H1 (cell line): ENCODE measurements at regions not wholly inside any gene's neighbourhood (a gene's known extent, or its start where the extent isn't known, plus 50 kb on each side); places are given as distances from the start of the nearest gene placed in this dataset.

ENCODE experiments used
- CTCF ChIA-PET: fragments of 300-600 bp; sonication (Branson Sonifier 250); formaldehyde crosslinking; loops from one replicate; lab custom pipeline; 2021; ENCODE audit not compliant: partially characterized antibody; lab: Charles Lee
- POLR2A ChIA-PET: fragments of 300-600 bp; sonication (Branson Sonifier 250); formaldehyde crosslinking; loops from one replicate; lab custom pipeline; 2021; ENCODE audit warnings: inconsistent platforms; ENCODE audit not compliant: partially characterized antibody; lab: Charles Lee
- DNase-seq, 2 experiments: peaks; one replicate each; pipeline versions ENCODE4 v3.0.0 to v3.0.0-alpha.2; 2010 to 2022; ENCODE audit warnings: low spot score in 2 of 2, low read depth in 1 of 2, mixed read lengths in 1 of 2
- FAIRE-seq: peaks from 2 replicates; lab custom pipeline; 2011; peaks lifted over from hg19 to GRCh38; lab: Jason Lieb, UNC
- H2AFZ ChIP-seq: 2 replicates; pipeline ENCODE4 v1.8.1; 2012; ENCODE audit warnings: low read length, inconsistent platforms
- H2AK5ac ChIP-seq: 2 replicates; pipeline ENCODE4 v1.6.1; 2013; ENCODE audit warnings: low read depth, low read length
- H2BK120ac ChIP-seq: replicated peaks from 2 replicates; pipeline ENCODE3; 2013; ENCODE audit warnings: low read depth, low read length, inconsistent platforms
- H2BK12ac ChIP-seq: 2 replicates; pipeline ENCODE4 v1.6.1; 2013; ENCODE audit warnings: low read depth, low read length
- H2BK15ac ChIP-seq: 2 replicates; pipeline ENCODE4 v1.6.1; 2013; ENCODE audit warnings: low read length
- H2BK20ac ChIP-seq: 2 replicates; pipeline ENCODE4 v1.6.1; 2013; ENCODE audit warnings: low read length
- H2BK5ac ChIP-seq: 2 replicates; pipeline ENCODE4 v1.6.1; 2013; ENCODE audit warnings: low read depth, low read length
- H3K14ac ChIP-seq: 2 replicates; pipeline ENCODE4 v1.6.1; 2013; ENCODE audit warnings: inconsistent platforms; ENCODE audit not compliant: insufficient read length
- H3K18ac ChIP-seq: 2 replicates; pipeline ENCODE4 v1.6.1; 2013; ENCODE audit warnings: low read length; ENCODE audit errors: extremely low read depth
- H3K23ac ChIP-seq: 2 replicates; pipeline ENCODE4 v1.6.1; 2013; ENCODE audit warnings: inconsistent platforms; ENCODE audit not compliant: insufficient read length
- H3K23me2 ChIP-seq: 2 replicates; pipeline ENCODE4 v1.6.1; 2013; ENCODE audit warnings: low read depth, low read length
- H3K27ac ChIP-seq: 2 replicates; pipeline ENCODE4 v1.6.1; 2011; ENCODE audit warnings: low read depth, low read length, inconsistent platforms
- H3K27me3 ChIP-seq, 4 experiments: replicated peaks in 1 of 4; 1 replicate in 1 of 4; 2 replicates in 3 of 4; pipeline versions ENCODE4 v1.6.1 to v1.8.1; 2011 to 2013; ENCODE audit warnings: low read length in 3 of 4, mild to moderate bottlenecking in 3 of 4, inconsistent platforms in 2 of 4, mixed read lengths in 2 of 4, moderate library complexity in 1 of 4; ENCODE audit not compliant: control insufficient read depth in 3 of 4, insufficient read depth in 3 of 4; ENCODE audit errors: extremely low read depth in 1 of 4
- H3K36me3 ChIP-seq, 4 experiments: 2 replicates each; pipeline versions ENCODE4 v1.6.1 to v1.8.1; 2011 to 2013; ENCODE audit warnings: mild to moderate bottlenecking in 4 of 4, low read length in 3 of 4, moderate library complexity in 2 of 4, control low read depth in 1 of 4, inconsistent platforms in 1 of 4; ENCODE audit not compliant: insufficient read depth in 4 of 4, control insufficient read depth in 2 of 4
- H3K4ac ChIP-seq: replicated peaks from 2 replicates; pipeline ENCODE3; 2013; ENCODE audit warnings: low read length, low read depth, mixed read lengths, inconsistent platforms; ENCODE audit not compliant: insufficient read length
- H3K4me1 ChIP-seq, 4 experiments: replicated peaks in 1 of 4; 1 replicate in 1 of 4; 2 replicates in 3 of 4; pipeline versions ENCODE4 v1.6.1 to v1.8.1; 2011 to 2013; ENCODE audit warnings: low read length in 3 of 4, inconsistent platforms in 2 of 4, mixed read lengths in 1 of 4; ENCODE audit not compliant: insufficient read depth in 4 of 4, control insufficient read depth in 3 of 4
- H3K4me2 ChIP-seq, 2 experiments: 2 replicates each; pipeline versions ENCODE4 v1.6.1 to v1.8.1; 2011 to 2013; ENCODE audit warnings: low read depth in 2 of 2, low read length in 2 of 2, control low read depth in 1 of 2, inconsistent platforms in 1 of 2, mild to moderate bottlenecking in 1 of 2; ENCODE audit not compliant: insufficient read depth in 1 of 2
- H3K4me3 ChIP-seq, 4 experiments: fragments of 200-600, 300-600 bp in 1 of 4; sonication (generic), shearing (Covaris generic), sonication (Bioruptor Twin) in 1 of 4; 2 replicates each; pipeline versions ENCODE4 v1.5.1 to v1.8.1; 2011 to 2016; ENCODE audit warnings: low read length in 4 of 4, low read depth in 3 of 4, control low read depth in 2 of 4, inconsistent platforms in 2 of 4, mild to moderate bottlenecking in 2 of 4, mixed read lengths in 1 of 4, moderate library complexity in 1 of 4; ENCODE audit not compliant: insufficient read depth in 2 of 4; ENCODE audit errors: extremely low read depth in 1 of 4
- H3K56ac ChIP-seq: replicated peaks from 2 replicates; pipeline ENCODE3; 2013; ENCODE audit warnings: low read depth, mild to moderate bottlenecking, mixed read lengths, low read length, inconsistent platforms; ENCODE audit not compliant: insufficient read length
- H3K79me1 ChIP-seq: 2 replicates; pipeline ENCODE4 v1.6.1; 2013; ENCODE audit warnings: low read depth, low read length, control low read depth
- H3K79me2 ChIP-seq, 2 experiments: 2 replicates each; pipeline versions ENCODE4 v1.6.1 to v1.8.1; 2012 to 2013; ENCODE audit warnings: low read length in 2 of 2, mild to moderate bottlenecking in 2 of 2, inconsistent platforms in 1 of 2; ENCODE audit not compliant: insufficient read depth in 2 of 2, control insufficient read depth in 1 of 2
- H3K9ac ChIP-seq, 4 experiments: replicated peaks in 1 of 4; 1 replicate in 1 of 4; 2 replicates in 3 of 4; pipeline versions ENCODE4 v1.6.1 to v1.8.1; 2011 to 2013; ENCODE audit warnings: low read depth in 3 of 4, low read length in 3 of 4, control low read depth in 2 of 4, mild to moderate bottlenecking in 2 of 4, moderate library complexity in 2 of 4, inconsistent platforms in 1 of 4; ENCODE audit errors: extremely low read depth in 1 of 4
- H3K9me3 ChIP-seq, 2 experiments: 2 replicates each; pipeline versions ENCODE4 v1.6.1 to v1.8.1; 2012 to 2013; ENCODE audit warnings: mild to moderate bottlenecking in 2 of 2, moderate library complexity in 2 of 2, control low read depth in 1 of 2, inconsistent platforms in 1 of 2, low read depth in 1 of 2, low read length in 1 of 2, mixed read lengths in 1 of 2; ENCODE audit not compliant: insufficient read depth in 2 of 2
- H4K20me1 ChIP-seq, 2 experiments: replicated peaks in 1 of 2; 2 replicates each; pipeline versions ENCODE3 to v1.8.1; 2011 to 2013; ENCODE audit warnings: inconsistent platforms in 2 of 2, low read length in 2 of 2, mild to moderate bottlenecking in 1 of 2; ENCODE audit not compliant: insufficient read depth in 2 of 2, control insufficient read depth in 1 of 2
- H4K5ac ChIP-seq: 2 replicates; pipeline ENCODE4 v1.6.1; 2013; ENCODE audit warnings: low read length, low read depth, mixed read lengths, inconsistent platforms; ENCODE audit not compliant: insufficient read length
- H4K8ac ChIP-seq: 2 replicates; pipeline ENCODE4 v1.8.0; 2013; ENCODE audit warnings: mild to moderate bottlenecking, moderate library complexity, low read length, inconsistent platforms; ENCODE audit not compliant: insufficient read depth; ENCODE audit errors: extremely low read depth
- H4K91ac ChIP-seq: replicated peaks from 2 replicates; pipeline ENCODE3; 2013; ENCODE audit warnings: low read length, mixed read lengths, inconsistent platforms; ENCODE audit not compliant: insufficient read length
- ATF2 ChIP-seq: IDR thresholded peaks from 2 replicates; pipeline ENCODE4 v1.6.1; 2012; ENCODE audit warnings: low read length, inconsistent platforms
- ATF3 ChIP-seq: IDR thresholded peaks from 2 replicates; pipeline ENCODE4 v1.6.1; 2011; ENCODE audit warnings: low read depth, mild to moderate bottlenecking, low read length; ENCODE audit not compliant: insufficient read depth
- BRCA1 ChIP-seq: IDR thresholded peaks from 2 replicates; pipeline ENCODE4 v1.6.1; 2012; ENCODE audit warnings: low read depth, low read length, improper control_type of control experiment
- CBX5 ChIP-seq: fragments of 300-800, 300-1000 bp; sonication (generic); IDR thresholded peaks from 2 replicates; pipeline ENCODE4 v1.7.1; 2016; ENCODE audit warnings: antibody characterized with exemption, low read length, low read depth
- CHD2 ChIP-seq: IDR thresholded peaks from 2 replicates; pipeline ENCODE4 v1.6.1; 2012; ENCODE audit warnings: low read length, improper control_type of control experiment
- GABPA ChIP-seq: IDR thresholded peaks from 2 replicates; pipeline ENCODE4 v1.6.1; 2011; ENCODE audit warnings: mild to moderate bottlenecking, low read length, moderate library complexity, borderline replicate concordance; ENCODE audit not compliant: insufficient read depth
- KDM1A ChIP-seq: fragments of 200-600, 300-600 bp; sonication (generic); IDR thresholded peaks from 2 replicates; pipeline ENCODE4 v1.7.1; 2016; ENCODE audit warnings: mild to moderate bottlenecking, low read length, borderline replicate concordance
- MAFK ChIP-seq: IDR thresholded peaks from 2 replicates; pipeline ENCODE4 v1.6.1; 2012; ENCODE audit warnings: low read depth, mild to moderate bottlenecking, improper control_type of control experiment, low read length
- RFX5 ChIP-seq: IDR thresholded peaks from 2 replicates; pipeline ENCODE4 v1.6.1; 2011; ENCODE audit warnings: low read depth, low read length, improper control_type of control experiment, borderline replicate concordance
- RXRA ChIP-seq: IDR thresholded peaks from 2 replicates; pipeline ENCODE4 v1.6.1; 2011; ENCODE audit warnings: low read depth, mild to moderate bottlenecking, low read length, moderate library complexity; ENCODE audit not compliant: insufficient read depth
- SP4 ChIP-seq: IDR thresholded peaks from 2 replicates; pipeline ENCODE4 v1.6.1; 2012; ENCODE audit warnings: low read length, inconsistent platforms
- ZNF274 ChIP-seq: IDR thresholded peaks from 2 replicates; pipeline ENCODE4 v1.7.0; 2012; ENCODE audit warnings: low read length, borderline replicate concordance; ENCODE audit errors: extremely low read depth
- WGBS, 2 experiments: shearing (Covaris generic) in 1 of 2; methylation state at CpG; one replicate each; pipeline versions ENCODE4 v1.1.6 to v1.1.7; 2013 to 2015; ENCODE audit warnings: low lambda C conversion rate in 2 of 2, mixed read lengths in 2 of 2, inconsistent platforms in 1 of 2, low coverage in 1 of 2, missing lambda C conversion rate in 1 of 2; ENCODE audit not compliant: insufficient replicate concordance in 2 of 2, insufficient coverage in 1 of 2, insufficient read length in 1 of 2; ENCODE audit errors: extremely low coverage in 1 of 2, missing lambda C conversion rate in 1 of 2; 5-methylcytosine and 5-hydroxymethylcytosine counted together

GRCh38 chr2:22842205-22842869 lies 542.6 kb upstream of the KLHL29 start:
- no peak overlapping the region for H3K23ac ChIP-seq
- no peak overlapping the region for H3K27ac ChIP-seq
- ChIA-PET CTCF (no interaction called here), POLR2A (no interaction called here)
- no peaks in the 10 kb centered on the region for H3K4me1 ChIP-seq
- no peak overlapping the region for H2AK5ac ChIP-seq
- H3K9me3 ChIP-seq: no peaks in the 10 kb centered on the region
- H4K5ac ChIP-seq: no peak overlapping the region
- no peak overlapping the region for H3K9ac ChIP-seq
- H4K20me1 ChIP-seq: no peaks in the 10 kb centered on the region
- WGBS, 2 experiments: 89% methylated on average over 5 of the region's 5 CpGs; no CpG with 5 or more reads in 1 of the 2 experiments
- no peak overlapping the region for H3K14ac ChIP-seq
- H4K91ac ChIP-seq: no peak overlapping the region
- peaks cover 0 to 1% (median 0%) of the 10 kb centered on the region in 4 experiments; a peak in 1 of 7 replicates for H3K27me3 ChIP-seq
- DNase-seq: no peak
- no peak overlapping the region for H3K4ac ChIP-seq
- no peaks in the 10 kb centered on the region for H3K79me2 ChIP-seq
- no peak overlapping the region for H2AFZ ChIP-seq
- no peak overlapping the region for H3K18ac ChIP-seq
- no peak overlapping the region for H3K56ac ChIP-seq
- no peak overlapping the region for H3K4me2 ChIP-seq
- H2BK12ac ChIP-seq: no peak overlapping the region
- no peaks in the 10 kb centered on the region for H3K36me3 ChIP-seq
- H3K4me3 ChIP-seq: no peak overlapping the region
- H3K79me1 ChIP-seq: no peaks in the 10 kb centered on the region
- FAIRE-seq: no peak
- H2BK15ac ChIP-seq: no peak overlapping the region
- H2BK5ac ChIP-seq: no peak overlapping the region
- no peaks in the 10 kb centered on the region for H3K23me2 ChIP-seq
- no peak overlapping the region for H2BK20ac ChIP-seq
- H2BK120ac ChIP-seq: no peak overlapping the region
- no peak overlapping the region for H4K8ac ChIP-seq
- TF ChIP-seq RXRA (no peak), SP4 (no peak), ATF3 (no peak), MAFK (no peak), KDM1A (no peak), ATF2 (no peak), ZNF274 (no peak), GABPA (no peak), RFX5 (no peak), BRCA1 (no peak), CHD2 (no peak), CBX5 (no peak)
